ENCODE measurements at regions not wholly inside any gene's neighbourhood (a gene's known extent, or its start where the extent isn't known, plus 50 kb on each side); places are given as distances from the start of the nearest gene placed in this dataset.

DNA sequence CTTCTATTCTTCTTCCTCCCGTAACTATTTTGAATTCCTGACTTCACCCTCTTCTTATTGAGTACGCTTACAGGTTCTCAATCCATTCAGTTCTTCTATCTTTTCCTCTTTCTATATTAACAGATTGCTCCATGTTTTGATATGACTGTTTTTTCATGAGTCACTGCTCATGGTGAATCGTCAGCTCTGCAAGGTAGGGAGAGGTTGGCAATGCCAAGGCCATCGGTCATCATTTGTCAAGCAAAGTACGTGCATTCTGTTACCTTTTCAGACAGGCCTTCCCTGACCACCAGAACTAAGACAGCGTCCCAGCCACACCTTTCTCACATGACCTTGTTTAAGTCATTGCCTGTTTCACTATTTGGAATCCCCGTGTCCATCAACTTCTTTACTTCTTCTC is 1001.9 kb upstream of the SORCS1 start:
- TF ChIP-seq ZNF626 (tag by site-specific recombination; IDR thresholded peaks at IDR 0.05): no peak
- TF ChIP-seq, protein P1, sequence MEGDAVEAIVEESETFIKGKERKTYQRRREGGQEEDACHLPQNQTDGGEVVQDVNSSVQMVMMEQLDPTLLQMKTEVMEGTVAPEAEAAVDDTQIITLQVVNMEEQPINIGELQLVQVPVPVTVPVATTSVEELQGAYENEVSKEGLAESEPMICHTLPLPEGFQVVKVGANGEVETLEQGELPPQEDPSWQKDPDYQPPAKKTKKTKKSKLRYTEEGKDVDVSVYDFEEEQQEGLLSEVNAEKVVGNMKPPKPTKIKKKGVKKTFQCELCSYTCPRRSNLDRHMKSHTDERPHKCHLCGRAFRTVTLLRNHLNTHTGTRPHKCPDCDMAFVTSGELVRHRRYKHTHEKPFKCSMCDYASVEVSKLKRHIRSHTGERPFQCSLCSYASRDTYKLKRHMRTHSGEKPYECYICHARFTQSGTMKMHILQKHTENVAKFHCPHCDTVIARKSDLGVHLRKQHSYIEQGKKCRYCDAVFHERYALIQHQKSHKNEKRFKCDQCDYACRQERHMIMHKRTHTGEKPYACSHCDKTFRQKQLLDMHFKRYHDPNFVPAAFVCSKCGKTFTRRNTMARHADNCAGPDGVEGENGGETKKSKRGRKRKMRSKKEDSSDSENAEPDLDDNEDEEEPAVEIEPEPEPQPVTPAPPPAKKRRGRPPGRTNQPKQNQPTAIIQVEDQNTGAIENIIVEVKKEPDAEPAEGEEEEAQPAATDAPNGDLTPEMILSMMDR (tag by site-specific recombination; IDR thresholded peaks at IDR 0.05): no peak
